ENCODE measurements at regions not wholly inside any gene's neighbourhood (a gene's known extent, or its start where the extent isn't known, plus 50 kb on each side); places are given as distances from the start of the nearest gene placed in this dataset.

- in situ Hi-C loops (cut with MboI; ENCODE audit: low pct_unique_long_range_greater_than_20kb, low sequenced_read_pairs, unreplicated experiment) = no loop called here
- no peak for DNase-seq (ENCODE audit: low spot score)
- no peak for TF ChIP-seq CTCF (IDR thresholded peaks at IDR 0.05; ENCODE audit: extremely low read depth, insufficient read depth, missing control alignments)
Observed at GRCh38 chr5:164680216-164680615, 1174.8 kb downstream of the MAT2B start.

- no peak for DNase-seq (ENCODE audit: low spot score)
- in situ Hi-C loops (cut with MboI; ENCODE audit: low pct_unique_long_range_greater_than_20kb, low sequenced_read_pairs, unreplicated experiment) = no loop called here
- TF ChIP-seq CTCF (IDR thresholded peaks at IDR 0.05; ENCODE audit: extremely low read depth, insufficient read depth, missing control alignments) = no peak
Observed at GRCh38 chr5:164680812-164681520, 1175.5 kb downstream of the MAT2B start.

- in situ Hi-C loops (cut with MboI; ENCODE audit: low pct_unique_long_range_greater_than_20kb, low sequenced_read_pairs, unreplicated experiment) = no loop called here
- no peak for TF ChIP-seq CTCF (IDR thresholded peaks at IDR 0.05; ENCODE audit: extremely low read depth, insufficient read depth, missing control alignments)
- no peak for DNase-seq (ENCODE audit: low spot score)
Observed at GRCh38 chr5:164687391-164687790, 1182.0 kb downstream of the MAT2B start.

- DNase-seq (ENCODE audit: low spot score) = no peak
- TF ChIP-seq CTCF (IDR thresholded peaks at IDR 0.05; ENCODE audit: extremely low read depth, insufficient read depth, missing control alignments) = no peak
- in situ Hi-C loops (cut with MboI; ENCODE audit: low pct_unique_long_range_greater_than_20kb, low sequenced_read_pairs, unreplicated experiment) = no loop called here
Observed at GRCh38 chr5:164688437-164688836, 1183.0 kb downstream of the MAT2B start.

- no peak for TF ChIP-seq CTCF (IDR thresholded peaks at IDR 0.05; ENCODE audit: extremely low read depth, insufficient read depth, missing control alignments)
- in situ Hi-C loops (cut with MboI; ENCODE audit: low pct_unique_long_range_greater_than_20kb, low sequenced_read_pairs, unreplicated experiment) = no loop called here
- DNase-seq (ENCODE audit: low spot score) = no peak
Observed at GRCh38 chr5:164708831-164709230, 1203.4 kb downstream of the MAT2B start.

DNA sequence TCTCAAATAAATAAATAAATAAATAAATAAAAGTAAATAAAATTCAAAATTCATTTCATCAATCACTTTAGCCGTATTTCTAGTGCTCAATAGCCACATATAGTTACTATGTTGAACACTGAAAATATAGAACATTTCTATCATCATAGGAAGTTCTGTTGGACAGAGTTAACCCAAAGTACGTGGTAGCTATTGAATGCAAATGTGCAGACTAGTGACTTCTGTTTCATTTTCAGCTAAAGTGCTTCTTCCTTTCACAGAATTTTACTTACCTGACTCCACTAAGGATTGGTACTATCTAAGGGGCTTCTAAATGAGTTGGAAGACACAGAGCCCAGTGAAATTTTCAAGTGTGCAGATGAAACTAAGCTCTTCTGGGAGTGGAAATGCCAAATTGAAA lies 1208.3 kb downstream of the MAT2B start:
- TF ChIP-seq CTCF (IDR thresholded peaks at IDR 0.05; ENCODE audit: extremely low read depth, insufficient read depth, missing control alignments) = no peak
- in situ Hi-C loops (cut with MboI; ENCODE audit: low pct_unique_long_range_greater_than_20kb, low sequenced_read_pairs, unreplicated experiment) = no loop called here
- no peak for DNase-seq (ENCODE audit: low spot score)
